ENCODE measurements at regions not wholly inside any gene's neighbourhood (a gene's known extent, or its start where the extent isn't known, plus 50 kb on each side); places are given as distances from the start of the nearest gene placed in this dataset.

GRCh38 chr5:174982485-174982884 lies 258.1 kb downstream of the MSX2 start:
- H3K27me3 ChIP-seq (replicated peaks; ENCODE audit: insufficient read depth): no peaks in the 10 kb centered on the region

DNA sequence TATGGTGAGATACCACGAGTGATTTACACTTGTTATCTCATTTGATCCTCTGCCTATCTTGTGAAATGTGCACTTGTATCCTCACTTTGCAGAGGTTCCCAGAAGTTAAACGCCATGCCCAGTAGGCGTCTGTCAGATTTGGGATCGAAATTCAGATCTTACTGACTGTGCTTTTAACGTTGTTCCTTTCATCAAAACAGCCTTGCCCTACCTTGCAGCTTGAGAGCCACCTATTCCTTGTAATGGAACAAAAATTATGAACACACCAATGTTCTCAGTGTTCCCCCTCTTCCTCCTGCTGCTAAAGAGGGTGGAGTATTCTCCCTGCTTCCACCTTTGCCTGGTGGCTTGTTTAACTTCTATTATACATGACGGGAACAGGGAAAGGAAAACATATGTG lies 257.0 kb downstream of the MSX2 start:
- H3K4me3 ChIP-seq: no peak overlapping the region
- no peak for TF ChIP-seq CTCF (IDR thresholded peaks at IDR 0.05)
- H3K27ac ChIP-seq: no peak overlapping the region
- H3K36me3 ChIP-seq: no peaks in the 10 kb centered on the region
- no peaks in the 10 kb centered on the region for H3K9me3 ChIP-seq
- peaks cover 0 to under 1% of the 10 kb centered on the region in 2 donors for H3K4me1 ChIP-seq (ENCODE audit: control insufficient read depth in 1 of 2, low read depth in 2 of 2)
- DNase-seq (ENCODE audit: low spot score) (no peak), ATAC-seq (ENCODE audit: insufficient number of reproducible peaks, low FRiP score, low read depth) (no peak)
- no peaks in the 10 kb centered on the region for H3K27me3 ChIP-seq (replicated peaks; ENCODE audit: insufficient read depth)

More at GRCh38 chr5:174982485-174982884, 258.1 kb downstream of the MSX2 start:
- no peak for TF ChIP-seq CTCF (IDR thresholded peaks at IDR 0.05)
- peaks cover 5 to 11% of the 10 kb centered on the region in 2 donors for H3K4me1 ChIP-seq (ENCODE audit: control insufficient read depth in 1 of 2, low read depth in 2 of 2)
- H3K36me3 ChIP-seq: no peaks in the 10 kb centered on the region
- H3K4me3 ChIP-seq: no peak overlapping the region
- no peak for ATAC-seq (ENCODE audit: insufficient number of reproducible peaks, low FRiP score, low read depth)
- no peak overlapping the region for H3K27ac ChIP-seq
- no peak for DNase-seq (ENCODE audit: low spot score)
- no peaks in the 10 kb centered on the region for H3K9me3 ChIP-seq

DNA sequence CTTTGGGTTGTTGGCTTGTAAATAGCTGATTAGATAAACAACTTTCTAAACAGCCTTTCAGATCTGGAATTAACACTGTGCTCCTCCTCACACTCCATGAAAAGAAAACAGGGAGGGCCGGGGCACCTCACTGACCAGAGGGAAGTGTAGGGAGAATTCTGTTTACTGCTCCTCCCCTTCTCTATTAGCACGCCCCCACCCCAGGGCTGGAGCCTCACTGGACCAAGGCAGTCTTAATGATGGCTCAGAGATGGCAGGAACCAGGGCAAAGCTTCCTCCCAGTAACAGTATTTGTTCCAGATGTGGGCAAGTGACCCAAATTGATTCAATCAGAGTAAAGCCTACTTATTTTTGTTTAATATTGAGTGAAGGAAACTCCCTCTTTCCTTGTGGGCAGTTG lies 256.6 kb downstream of the MSX2 start:
- ATAC-seq (ENCODE audit: insufficient number of reproducible peaks, low FRiP score, low read depth) (no peak), DNase-seq (ENCODE audit: low spot score) (no peak)
- H3K36me3 ChIP-seq: no peaks in the 10 kb centered on the region
- TF ChIP-seq CTCF (IDR thresholded peaks at IDR 0.05): no peak
- no peaks in the 10 kb centered on the region for H3K4me1 ChIP-seq (ENCODE audit: control insufficient read depth in 1 of 2, low read depth in 2 of 2)
- H3K27ac ChIP-seq: no peak overlapping the region
- H3K9me3 ChIP-seq: no peaks in the 10 kb centered on the region
- H3K27me3 ChIP-seq (replicated peaks; ENCODE audit: insufficient read depth): no peaks in the 10 kb centered on the region
- H3K4me3 ChIP-seq: no peak overlapping the region

GRCh38 chr5:174972291-174972690 lies 247.9 kb downstream of the MSX2 start:
- DNase-seq (ENCODE audit: low spot score) (no peak), ATAC-seq (ENCODE audit: insufficient number of reproducible peaks, low FRiP score, low read depth) (no peak)
- Histone ChIP-seq H3K36me3 (no peaks in the 10 kb centered on the region), H3K27ac (no peak overlapping the region), H3K9me3 (no peaks in the 10 kb centered on the region), H3K4me1 (ENCODE audit: control insufficient read depth in 1 of 2, low read depth in 2 of 2) (no peaks in the 10 kb centered on the region), H3K27me3 (replicated peaks; ENCODE audit: insufficient read depth) (no peaks in the 10 kb centered on the region), H3K4me3 (no peak overlapping the region)
- no peak for TF ChIP-seq CTCF (IDR thresholded peaks at IDR 0.05)

DNA sequence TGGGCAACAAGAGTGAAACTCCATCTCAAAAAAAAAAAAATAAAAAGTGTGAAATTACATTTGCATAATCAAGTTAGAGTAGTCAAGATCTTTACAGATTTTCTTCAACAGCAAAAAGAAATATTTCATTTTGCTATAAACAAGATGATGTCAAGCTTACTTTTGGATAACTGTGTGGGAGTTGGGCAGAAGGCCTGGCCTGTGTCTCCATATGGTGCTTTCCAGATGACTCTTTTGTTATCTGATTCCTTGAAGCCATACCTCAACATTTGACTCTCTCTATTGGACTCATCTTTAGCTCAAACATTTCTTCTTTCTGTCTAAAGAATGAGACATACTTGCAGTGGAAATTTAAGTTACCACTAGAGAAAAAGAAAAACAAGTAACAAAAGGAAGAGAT lies 246.8 kb downstream of the MSX2 start:
- H3K27me3 ChIP-seq (replicated peaks; ENCODE audit: insufficient read depth): no peaks in the 10 kb centered on the region
- no peak overlapping the region for H3K27ac ChIP-seq
- ATAC-seq (ENCODE audit: insufficient number of reproducible peaks, low FRiP score, low read depth): no peak
- TF ChIP-seq CTCF (IDR thresholded peaks at IDR 0.05): no peak
- H3K4me1 ChIP-seq (ENCODE audit: control insufficient read depth in 1 of 2, low read depth in 2 of 2): no peaks in the 10 kb centered on the region
- no peaks in the 10 kb centered on the region for H3K9me3 ChIP-seq
- no peak overlapping the region for H3K4me3 ChIP-seq
- no peaks in the 10 kb centered on the region for H3K36me3 ChIP-seq
- no peak for DNase-seq (ENCODE audit: low spot score)

All from thoracic aorta (tissue), 2 donors.